ENCODE measurements at regions not wholly inside any gene's neighbourhood (a gene's known extent, or its start where the extent isn't known, plus 50 kb on each side); places are given as distances from the start of the nearest gene placed in this dataset.

DNA sequence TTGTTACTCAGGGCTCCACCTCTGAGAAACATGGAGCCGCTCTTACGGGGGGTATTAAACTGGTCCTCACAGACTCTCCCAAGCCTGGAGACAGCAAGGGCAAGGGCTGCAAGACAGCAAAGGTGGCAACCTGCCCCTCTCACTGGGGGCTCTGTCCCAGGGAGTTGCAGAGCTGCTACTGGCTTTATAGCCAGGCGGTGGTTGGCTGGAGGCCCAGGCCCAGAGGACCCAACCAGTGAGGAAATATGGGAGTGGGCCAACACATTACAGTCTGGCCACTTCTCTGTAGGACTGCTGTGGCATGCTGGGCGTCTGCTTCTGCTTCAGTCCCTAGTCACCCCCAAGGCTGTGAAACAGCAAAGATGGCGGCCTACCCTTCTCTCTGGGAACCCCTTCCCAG lies 597.2 kb downstream of the LRRC70 start:
- H3K4me3 ChIP-seq: no peak overlapping the region
- no peaks in the 10 kb centered on the region for H3K4me1 ChIP-seq (ENCODE audit: control insufficient read depth, insufficient read depth, low read length)
- no peak overlapping the region for H3K27ac ChIP-seq (ENCODE audit: control insufficient read depth, insufficient read depth)
- RAD21 ChIA-PET (ENCODE audit: unreplicated experiment): no interaction called here
- no peaks in the 10 kb centered on the region for H3K79me2 ChIP-seq (ENCODE audit: control insufficient read depth, insufficient read depth, low read length)
- FAIRE-seq (no peak), DNase-seq (ENCODE audit: low read depth, low spot score) (no peak), ATAC-seq (no peak)
- H3K9ac ChIP-seq (ENCODE audit: control insufficient read depth, insufficient read depth, low read length): no peak overlapping the region
- SMC1A ChIA-PET (ENCODE audit: uncharacterized antibody, unreplicated experiment): no interaction called here
- no peaks in the 10 kb centered on the region for H3K36me3 ChIP-seq (ENCODE audit: control insufficient read depth in 2 of 2, insufficient read depth in 2 of 2, low read length in 1 of 2)
- H3K4me2 ChIP-seq (ENCODE audit: control insufficient read depth, insufficient read depth): no peak overlapping the region
- H3K9me3 ChIP-seq (replicated peaks; ENCODE audit: control insufficient read depth, insufficient read depth, low read length): no peaks in the 10 kb centered on the region
- H4K20me1 ChIP-seq (ENCODE audit: control insufficient read depth, insufficient read depth): no peaks in the 10 kb centered on the region
- POLR2A ChIA-PET: no interaction called here
- H3K27me3 ChIP-seq (replicated peaks in 1 of 2; ENCODE audit: control insufficient read depth in 2 of 2, insufficient read depth in 2 of 2, low read length in 1 of 2): no peaks in the 10 kb centered on the region
- WGBS (ENCODE audit: insufficient coverage, insufficient replicate concordance, low lambda C conversion rate, missing lambda C conversion rate): 34% methylated on average over 5 of the region's 5 CpGs
- no peak overlapping the region for H2AFZ ChIP-seq (ENCODE audit: control insufficient read depth, low read depth, low read length)
- in situ Hi-C loops (cut with MboI): no loop called here
- intact Hi-C loops (cut with micrococcal nuclease; ENCODE audit: unreplicated experiment): no loop called here
- no TSS peak for BruUV-seq (replicated peaks)
- no peak for TF ChIP-seq NR2C2 (IDR thresholded peaks at IDR 0.05; ENCODE audit: borderline replicate concordance, control insufficient read depth, insufficient read length, low read depth)
- no peak for TF ChIP-seq STAT3 (IDR thresholded peaks at IDR 0.05; ENCODE audit: low read depth, low read length)
- TF ChIP-seq, protein P1, sequence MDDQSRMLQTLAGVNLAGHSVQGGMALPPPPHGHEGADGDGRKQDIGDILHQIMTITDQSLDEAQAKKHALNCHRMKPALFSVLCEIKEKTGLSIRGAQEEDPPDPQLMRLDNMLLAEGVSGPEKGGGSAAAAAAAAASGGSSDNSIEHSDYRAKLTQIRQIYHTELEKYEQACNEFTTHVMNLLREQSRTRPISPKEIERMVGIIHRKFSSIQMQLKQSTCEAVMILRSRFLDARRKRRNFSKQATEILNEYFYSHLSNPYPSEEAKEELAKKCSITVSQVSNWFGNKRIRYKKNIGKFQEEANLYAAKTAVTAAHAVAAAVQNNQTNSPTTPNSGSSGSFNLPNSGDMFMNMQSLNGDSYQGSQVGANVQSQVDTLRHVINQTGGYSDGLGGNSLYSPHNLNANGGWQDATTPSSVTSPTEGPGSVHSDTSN (IDR thresholded peaks at IDR 0.05; ENCODE audit: insufficient replicate concordance, low read depth, low read length): no peak
- no peak for TF ChIP-seq WRNIP1 (IDR thresholded peaks at IDR 0.05; ENCODE audit: borderline replicate concordance, low read depth, low read length)
- TF ChIP-seq, protein P2, sequence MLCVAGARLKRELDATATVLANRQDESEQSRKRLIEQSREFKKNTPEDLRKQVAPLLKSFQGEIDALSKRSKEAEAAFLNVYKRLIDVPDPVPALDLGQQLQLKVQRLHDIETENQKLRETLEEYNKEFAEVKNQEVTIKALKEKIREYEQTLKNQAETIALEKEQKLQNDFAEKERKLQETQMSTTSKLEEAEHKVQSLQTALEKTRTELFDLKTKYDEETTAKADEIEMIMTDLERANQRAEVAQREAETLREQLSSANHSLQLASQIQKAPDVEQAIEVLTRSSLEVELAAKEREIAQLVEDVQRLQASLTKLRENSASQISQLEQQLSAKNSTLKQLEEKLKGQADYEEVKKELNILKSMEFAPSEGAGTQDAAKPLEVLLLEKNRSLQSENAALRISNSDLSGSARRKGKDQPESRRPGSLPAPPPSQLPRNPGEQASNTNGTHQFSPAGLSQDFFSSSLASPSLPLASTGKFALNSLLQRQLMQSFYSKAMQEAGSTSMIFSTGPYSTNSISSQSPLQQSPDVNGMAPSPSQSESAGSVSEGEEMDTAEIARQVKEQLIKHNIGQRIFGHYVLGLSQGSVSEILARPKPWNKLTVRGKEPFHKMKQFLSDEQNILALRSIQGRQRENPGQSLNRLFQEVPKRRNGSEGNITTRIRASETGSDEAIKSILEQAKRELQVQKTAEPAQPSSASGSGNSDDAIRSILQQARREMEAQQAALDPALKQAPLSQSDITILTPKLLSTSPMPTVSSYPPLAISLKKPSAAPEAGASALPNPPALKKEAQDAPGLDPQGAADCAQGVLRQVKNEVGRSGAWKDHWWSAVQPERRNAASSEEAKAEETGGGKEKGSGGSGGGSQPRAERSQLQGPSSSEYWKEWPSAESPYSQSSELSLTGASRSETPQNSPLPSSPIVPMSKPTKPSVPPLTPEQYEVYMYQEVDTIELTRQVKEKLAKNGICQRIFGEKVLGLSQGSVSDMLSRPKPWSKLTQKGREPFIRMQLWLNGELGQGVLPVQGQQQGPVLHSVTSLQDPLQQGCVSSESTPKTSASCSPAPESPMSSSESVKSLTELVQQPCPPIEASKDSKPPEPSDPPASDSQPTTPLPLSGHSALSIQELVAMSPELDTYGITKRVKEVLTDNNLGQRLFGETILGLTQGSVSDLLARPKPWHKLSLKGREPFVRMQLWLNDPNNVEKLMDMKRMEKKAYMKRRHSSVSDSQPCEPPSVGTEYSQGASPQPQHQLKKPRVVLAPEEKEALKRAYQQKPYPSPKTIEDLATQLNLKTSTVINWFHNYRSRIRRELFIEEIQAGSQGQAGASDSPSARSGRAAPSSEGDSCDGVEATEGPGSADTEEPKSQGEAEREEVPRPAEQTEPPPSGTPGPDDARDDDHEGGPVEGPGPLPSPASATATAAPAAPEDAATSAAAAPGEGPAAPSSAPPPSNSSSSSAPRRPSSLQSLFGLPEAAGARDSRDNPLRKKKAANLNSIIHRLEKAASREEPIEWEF (IDR thresholded peaks at IDR 0.05; ENCODE audit: insufficient replicate concordance, low read depth, low read length): no peak
- TF ChIP-seq, protein P3, sequence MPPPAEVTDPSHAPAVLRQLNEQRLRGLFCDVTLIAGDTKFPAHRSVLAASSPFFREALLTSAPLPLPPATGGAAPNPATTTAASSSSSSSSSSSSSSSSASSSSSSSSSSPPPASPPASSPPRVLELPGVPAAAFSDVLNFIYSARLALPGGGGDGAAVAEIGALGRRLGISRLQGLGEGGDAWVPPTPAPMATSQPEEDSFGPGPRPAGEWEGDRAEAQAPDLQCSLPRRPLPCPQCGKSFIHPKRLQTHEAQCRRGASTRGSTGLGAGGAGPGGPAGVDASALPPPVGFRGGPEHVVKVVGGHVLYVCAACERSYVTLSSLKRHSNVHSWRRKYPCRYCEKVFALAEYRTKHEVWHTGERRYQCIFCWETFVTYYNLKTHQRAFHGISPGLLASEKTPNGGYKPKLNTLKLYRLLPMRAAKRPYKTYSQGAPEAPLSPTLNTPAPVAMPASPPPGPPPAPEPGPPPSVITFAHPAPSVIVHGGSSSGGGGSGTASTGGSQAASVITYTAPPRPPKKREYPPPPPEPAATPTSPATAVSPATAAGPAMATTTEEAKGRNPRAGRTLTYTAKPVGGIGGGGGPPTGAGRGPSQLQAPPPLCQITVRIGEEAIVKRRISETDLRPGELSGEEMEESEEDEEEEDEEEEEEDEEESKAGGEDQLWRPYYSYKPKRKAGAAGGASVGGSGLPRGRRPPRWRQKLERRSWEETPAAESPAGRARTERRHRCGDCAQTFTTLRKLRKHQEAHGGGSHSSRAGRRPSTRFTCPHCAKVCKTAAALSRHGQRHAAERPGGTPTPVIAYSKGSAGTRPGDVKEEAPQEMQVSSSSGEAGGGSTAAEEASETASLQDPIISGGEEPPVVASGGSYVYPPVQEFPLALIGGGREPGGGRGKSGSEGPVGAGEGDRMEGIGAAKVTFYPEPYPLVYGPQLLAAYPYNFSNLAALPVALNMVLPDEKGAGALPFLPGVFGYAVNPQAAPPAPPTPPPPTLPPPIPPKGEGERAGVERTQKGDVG (CRISPR knock-in tag; IDR thresholded peaks at IDR 0.05): no peak
- TF ChIP-seq NBN (IDR thresholded peaks at IDR 0.05): no peak
- TF ChIP-seq, protein P4, sequence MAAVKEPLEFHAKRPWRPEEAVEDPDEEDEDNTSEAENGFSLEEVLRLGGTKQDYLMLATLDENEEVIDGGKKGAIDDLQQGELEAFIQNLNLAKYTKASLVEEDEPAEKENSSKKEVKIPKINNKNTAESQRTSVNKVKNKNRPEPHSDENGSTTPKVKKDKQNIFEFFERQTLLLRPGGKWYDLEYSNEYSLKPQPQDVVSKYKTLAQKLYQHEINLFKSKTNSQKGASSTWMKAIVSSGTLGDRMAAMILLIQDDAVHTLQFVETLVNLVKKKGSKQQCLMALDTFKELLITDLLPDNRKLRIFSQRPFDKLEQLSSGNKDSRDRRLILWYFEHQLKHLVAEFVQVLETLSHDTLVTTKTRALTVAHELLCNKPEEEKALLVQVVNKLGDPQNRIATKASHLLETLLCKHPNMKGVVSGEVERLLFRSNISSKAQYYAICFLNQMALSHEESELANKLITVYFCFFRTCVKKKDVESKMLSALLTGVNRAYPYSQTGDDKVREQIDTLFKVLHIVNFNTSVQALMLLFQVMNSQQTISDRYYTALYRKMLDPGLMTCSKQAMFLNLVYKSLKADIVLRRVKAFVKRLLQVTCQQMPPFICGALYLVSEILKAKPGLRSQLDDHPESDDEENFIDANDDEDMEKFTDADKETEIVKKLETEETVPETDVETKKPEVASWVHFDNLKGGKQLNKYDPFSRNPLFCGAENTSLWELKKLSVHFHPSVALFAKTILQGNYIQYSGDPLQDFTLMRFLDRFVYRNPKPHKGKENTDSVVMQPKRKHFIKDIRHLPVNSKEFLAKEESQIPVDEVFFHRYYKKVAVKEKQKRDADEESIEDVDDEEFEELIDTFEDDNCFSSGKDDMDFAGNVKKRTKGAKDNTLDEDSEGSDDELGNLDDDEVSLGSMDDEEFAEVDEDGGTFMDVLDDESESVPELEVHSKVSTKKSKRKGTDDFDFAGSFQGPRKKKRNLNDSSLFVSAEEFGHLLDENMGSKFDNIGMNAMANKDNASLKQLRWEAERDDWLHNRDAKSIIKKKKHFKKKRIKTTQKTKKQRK (IDR thresholded peaks at IDR 0.05; ENCODE audit: low read depth, low read length): no peak
- TF ChIP-seq RFX5 (IDR thresholded peaks at IDR 0.05; ENCODE audit: low read depth, low read length): no peak
- TF ChIP-seq SMARCA5 (IDR thresholded peaks at IDR 0.05): no peak
- no peak for TF ChIP-seq CHD2 (IDR thresholded peaks at IDR 0.05; ENCODE audit: borderline replicate concordance, low read depth, low read length)
- CTCF ChIA-PET: no interaction called here

All from GM12878 (cell line).